H1 (cell line): ENCODE measurements at regions not wholly inside any gene's neighbourhood (a gene's known extent, or its start where the extent isn't known, plus 50 kb on each side); places are given as distances from the start of the nearest gene placed in this dataset.

Source experiments
- CHD7 ChIP-seq: fragments of 300-600 bp; sonication (generic); IDR thresholded peaks from 2 replicates; pipeline ENCODE4 v1.7.1; 2012; ENCODE audit warnings: low read length, moderate library complexity, mild to moderate bottlenecking, inconsistent platforms; ENCODE audit not compliant: insufficient replicate concordance

- no peak for TF ChIP-seq CHD7
These were observed 851.8 kb upstream of the NXPH2 start (continued) for GRCh38 chr2:139631966-139632365.
